GM18870 (cell line): ENCODE measurements at regions not wholly inside any gene's neighbourhood (a gene's known extent, or its start where the extent isn't known, plus 50 kb on each side); places are given as distances from the start of the nearest gene placed in this dataset.
"Not testable (repeated sequence)": the region's sequence is repeated elsewhere in the genome, so short reads cannot be mapped to it uniquely, and the experiment has no call there.

Experiments used
- ATAC-seq: cut with Tn5 transposase; IDR thresholded peaks from one replicate; pipeline ENCODE4 v1.9.1; 2021; ENCODE audit warnings: moderate library complexity; ENCODE audit not compliant: unreplicated experiment

DNA sequence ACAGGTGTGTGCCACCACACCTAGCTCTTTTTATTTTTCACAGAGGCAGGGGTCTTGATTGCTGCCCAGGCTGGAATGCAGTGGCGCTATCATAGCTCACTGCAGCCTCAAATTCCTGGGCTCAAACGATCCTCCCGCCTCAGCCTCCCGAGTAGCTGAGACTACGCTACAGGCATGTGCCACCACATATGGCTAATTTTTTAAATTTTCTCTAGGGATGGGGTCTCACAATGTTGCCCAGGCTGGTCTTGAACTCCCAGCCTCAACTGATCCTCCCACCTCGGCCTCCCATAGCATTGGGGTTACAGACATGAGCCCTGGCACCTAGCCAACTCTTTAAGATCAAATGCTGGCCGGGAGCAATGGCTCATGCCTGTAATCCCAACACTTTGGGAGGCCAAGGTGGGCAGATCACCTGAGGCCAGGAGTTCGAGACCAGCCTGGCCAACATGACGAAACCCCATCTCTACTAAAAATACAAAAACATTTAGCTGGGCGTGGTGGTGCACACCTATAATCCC lies 50.6 kb upstream of the MYL10 start:
- ATAC-seq: not testable (repeated sequence)

GRCh38 chr7:101680406-101681145 lies 51.5 kb upstream of the MYL10 start:
- ATAC-seq: no peak

- no peak for ATAC-seq
Measured at GRCh38 chr7:101681170-101682007, 52.3 kb upstream of the MYL10 start.

- ATAC-seq: no peak
Measured at GRCh38 chr7:101684983-101685330, 55.9 kb upstream of the MYL10 start.

- ATAC-seq: no peak
Measured at GRCh38 chr7:101686030-101686429, 56.9 kb upstream of the MYL10 start.

DNA sequence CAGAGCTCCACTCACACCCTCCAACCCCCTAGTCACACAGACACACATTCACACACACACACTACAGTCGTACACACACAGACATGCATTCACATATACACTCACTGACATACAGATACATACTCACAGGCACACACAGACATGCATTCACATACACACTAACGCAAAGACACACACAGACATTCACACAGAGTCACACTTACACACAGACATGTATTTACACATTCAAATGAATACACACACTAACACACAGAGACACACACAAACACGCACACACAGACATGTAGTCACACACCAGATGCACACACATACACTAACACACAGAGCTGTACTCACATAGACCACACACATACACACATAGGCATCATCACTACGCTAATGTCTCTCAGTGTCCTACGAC lies 58.0 kb upstream of the MYL10 start:
- no peak for ATAC-seq

DNA sequence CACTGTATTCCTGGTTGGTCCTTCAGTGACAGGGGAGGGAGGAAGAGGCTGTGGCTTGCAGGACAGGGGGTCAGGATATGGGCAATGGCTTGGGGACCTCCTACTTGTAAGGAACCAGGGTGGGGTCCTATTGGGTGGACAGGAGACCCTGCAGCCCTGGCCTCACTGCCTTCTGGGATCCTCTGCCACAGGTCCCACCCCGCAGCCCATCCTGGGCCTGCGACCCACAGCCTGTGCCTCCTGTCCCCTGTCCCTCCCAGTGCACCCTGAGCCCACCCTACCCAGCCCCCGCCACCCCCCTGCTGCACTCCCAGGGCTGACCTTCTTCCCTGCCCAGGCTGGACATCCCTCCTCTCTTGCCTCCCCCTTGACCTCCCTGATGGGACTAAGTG lies 58.7 kb upstream of the MYL10 start:
- ATAC-seq: no peak

DNA sequence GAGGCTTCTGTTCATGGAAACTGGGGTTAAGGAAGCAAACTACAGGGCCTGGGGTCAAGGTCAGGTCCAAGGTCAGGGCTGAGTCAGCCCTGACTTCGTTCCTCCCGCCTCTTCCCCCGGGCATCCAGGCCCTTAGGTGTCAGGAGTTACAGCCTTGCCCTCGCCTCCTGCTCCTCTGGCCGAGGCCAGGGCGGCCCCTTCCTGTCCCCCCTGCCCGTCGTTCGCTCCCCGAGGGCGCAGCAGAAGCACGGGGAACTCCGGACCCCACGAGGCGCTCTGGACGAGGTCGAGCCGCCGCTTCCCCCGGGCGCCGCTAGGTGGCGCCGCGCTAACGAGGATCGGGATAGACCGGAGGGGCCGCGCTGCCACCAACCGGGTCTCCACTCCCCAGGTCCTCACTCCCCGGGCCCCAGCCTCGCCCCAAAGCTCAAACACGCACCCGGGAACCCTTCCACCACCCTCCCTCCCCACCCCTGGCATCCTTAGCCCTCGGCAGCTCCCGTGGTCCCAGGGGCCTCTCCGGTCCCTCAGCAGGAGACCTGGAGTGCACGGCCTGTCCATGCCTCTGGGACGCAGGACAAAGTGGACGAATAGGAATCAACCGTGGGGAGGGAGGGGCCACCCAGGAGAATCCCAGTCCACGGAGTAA lies 59.2 kb upstream of the MYL10 start:
- no peak for ATAC-seq

- ATAC-seq: no peak
Measured at GRCh38 chr7:101688995-101689907, 60.2 kb upstream of the MYL10 start.

DNA sequence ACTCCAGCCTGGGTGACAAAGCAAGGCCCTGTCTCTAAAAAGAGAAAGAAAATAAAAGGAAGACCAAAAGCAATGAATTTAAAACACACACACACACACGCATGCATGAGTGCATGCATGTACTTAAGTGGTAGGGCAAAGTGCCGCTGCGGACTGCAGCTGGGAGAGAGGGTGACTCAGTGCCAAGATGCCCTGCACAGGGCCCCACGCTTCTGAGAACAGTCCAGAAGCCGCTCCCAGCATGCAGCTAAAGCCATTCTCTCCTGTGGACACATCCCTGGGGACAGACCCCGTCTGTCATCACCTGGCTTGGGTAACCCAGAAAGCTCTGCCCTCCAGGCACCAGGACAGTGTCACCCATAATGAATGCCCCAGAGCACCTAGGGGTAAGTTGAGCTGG lies 61.0 kb upstream of the MYL10 start:
- no peak for ATAC-seq

- ATAC-seq: no peak
Measured at GRCh38 chr7:101691822-101692384, 62.8 kb upstream of the MYL10 start.

DNA sequence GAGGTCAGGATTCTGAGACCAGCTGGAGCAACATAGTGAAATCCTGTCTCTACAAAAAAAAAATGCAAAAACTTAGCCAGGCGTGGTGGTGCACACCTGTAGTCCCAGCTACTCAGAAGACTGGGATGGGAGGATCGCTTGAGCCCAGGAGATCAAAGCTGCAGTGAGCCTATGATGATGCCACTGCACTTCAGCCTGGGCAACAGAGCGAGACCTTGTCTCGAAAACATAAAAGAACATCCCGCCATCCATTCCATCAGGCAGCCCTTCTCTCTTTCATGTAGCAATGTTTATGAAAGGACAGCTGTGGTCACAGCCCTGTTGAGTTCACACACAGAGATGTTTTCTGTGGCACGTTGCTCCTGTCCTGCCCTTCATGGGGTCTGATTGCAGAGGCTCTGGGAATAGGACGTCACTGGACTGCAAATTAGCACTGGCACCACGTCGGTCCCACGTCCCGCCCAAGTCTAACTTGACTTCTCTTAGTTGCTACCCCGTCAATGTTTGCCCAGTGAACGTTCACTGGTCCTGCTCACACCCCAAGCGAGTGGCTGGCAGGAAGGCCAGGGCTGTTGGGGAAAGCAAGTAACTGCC lies 64.5 kb upstream of the MYL10 start:
- ATAC-seq: no peak

GRCh38 chr7:101698964-101699363 lies 69.9 kb upstream of the MYL10 start:
- no peak for ATAC-seq

DNA sequence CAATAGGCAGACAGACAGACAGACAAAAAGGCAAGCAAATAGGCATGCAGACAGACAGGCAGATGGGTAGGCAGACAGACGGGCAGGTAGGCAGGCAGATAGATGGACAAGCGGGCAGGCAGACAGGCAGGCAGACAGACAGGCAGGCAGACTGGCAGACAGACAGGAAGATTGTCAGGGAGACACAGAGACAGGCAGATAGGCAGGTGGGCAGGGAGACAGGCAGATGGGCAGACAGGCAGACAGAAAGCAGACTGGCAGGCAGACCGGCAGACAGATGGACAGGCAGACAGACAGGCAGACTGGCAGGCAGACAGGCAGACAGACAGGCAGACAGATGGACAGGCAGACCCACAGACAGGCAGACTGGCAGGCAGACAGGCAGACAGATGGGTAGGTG lies 70.3 kb upstream of the MYL10 start:
- no peak for ATAC-seq

DNA sequence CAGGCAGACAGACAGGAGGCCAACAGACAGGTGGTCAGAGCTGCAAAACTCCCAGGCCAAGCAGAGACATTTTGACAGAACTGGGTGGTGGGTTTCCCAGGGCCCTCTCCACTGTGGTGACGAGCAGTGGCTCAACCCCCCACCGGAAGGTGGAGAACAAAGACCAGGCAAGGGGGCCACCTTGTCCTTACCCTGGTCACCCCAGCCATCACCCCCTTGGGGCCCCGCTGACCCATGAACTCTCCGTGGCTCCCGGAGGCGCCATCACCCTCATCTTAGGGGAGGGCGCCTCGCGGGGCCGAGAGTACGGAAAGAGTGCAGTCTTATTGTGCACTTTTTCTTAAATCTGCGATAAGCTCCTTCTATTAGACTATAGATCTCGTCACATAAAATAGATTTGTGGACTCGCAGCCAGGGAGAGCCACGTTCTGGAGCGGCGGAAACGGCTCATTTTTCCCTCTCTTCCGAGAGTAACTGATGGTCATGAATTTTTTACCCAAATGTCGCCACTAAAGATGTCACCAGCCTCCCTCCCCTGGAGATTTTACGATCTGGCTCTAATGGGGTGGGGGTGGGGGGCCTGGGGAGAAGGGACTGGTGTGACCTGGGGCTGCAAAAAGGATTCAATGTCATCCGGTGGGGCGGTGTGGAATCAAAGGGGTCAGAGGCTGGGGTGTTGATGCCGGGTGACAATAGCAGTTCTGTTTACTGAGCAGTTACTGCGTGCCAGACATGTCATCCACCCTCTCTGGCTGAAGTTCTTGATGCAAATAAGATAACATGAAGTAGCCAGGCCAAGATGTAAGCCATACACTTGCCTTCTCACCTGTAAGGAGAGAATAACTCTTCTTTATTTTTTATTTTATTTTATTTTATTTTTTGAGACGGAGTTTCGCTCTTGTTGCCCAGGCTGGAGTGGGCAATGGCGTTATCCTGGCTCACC lies 71.1 kb upstream of the MYL10 start:
- ATAC-seq: no peak

DNA sequence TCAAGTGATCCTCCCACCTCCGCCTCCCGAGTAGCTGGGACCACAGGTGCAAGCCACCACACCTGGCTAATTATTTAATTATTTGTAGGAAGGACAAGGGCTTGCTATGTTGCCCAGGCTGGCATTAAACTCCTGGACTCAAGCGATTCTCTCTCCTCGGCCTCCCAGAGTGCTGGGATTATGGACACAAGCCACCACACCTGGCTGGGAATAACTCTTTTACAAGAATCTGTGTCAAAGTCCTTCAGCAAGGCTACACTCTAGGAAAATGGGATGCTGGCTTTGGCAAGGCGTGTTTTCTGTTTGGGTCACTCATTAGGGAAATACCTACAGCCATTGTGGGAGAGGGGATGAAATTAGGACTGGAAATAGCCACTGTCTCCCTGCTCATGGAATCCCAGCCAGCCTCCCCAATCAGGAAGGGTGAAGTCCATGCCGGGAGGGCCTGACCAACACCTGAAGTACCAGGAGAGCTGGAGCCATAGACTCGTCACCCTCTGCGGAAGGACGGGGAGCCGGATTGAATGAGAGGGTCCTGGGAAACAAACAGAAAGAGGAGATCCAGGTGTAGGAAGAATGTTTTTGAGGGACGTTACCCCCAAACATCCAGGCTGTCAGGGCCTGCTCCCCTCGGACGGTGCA lies 72.2 kb upstream of the MYL10 start:
- ATAC-seq: no peak

- ATAC-seq: no peak
Measured at GRCh38 chr7:101702362-101702850, 73.3 kb upstream of the MYL10 start.

DNA sequence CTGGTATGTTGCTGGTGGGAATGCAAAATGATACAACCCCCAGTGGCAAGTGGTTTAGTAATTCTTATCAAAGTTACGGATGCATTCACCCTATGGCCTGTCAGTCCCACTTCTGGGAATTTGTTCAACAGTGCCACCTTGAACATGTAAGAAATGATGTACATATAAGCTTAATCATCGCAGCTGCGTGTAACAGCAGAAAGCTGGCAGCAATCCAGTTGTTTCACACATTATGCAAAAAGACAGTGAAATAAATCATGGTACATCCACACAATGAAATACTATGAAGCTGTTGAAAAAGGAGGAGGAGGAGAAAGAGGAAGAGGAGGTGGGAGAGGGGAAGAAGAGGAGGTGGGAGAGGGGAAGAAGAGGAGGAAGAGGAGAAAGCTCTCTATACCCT lies 76.2 kb upstream of the MYL10 start:
- ATAC-seq: no peak
